ENCODE measurements at regions not wholly inside any gene's neighbourhood (a gene's known extent, or its start where the extent isn't known, plus 50 kb on each side); places are given as distances from the start of the nearest gene placed in this dataset.

GRCh38 chr2:155203178-155203577, 504.7 kb downstream of the KCNJ3 start:
- Histone ChIP-seq H4K91ac (ENCODE audit: low read depth, low read length, poor library complexity) (no peak overlapping the region), H3K9ac (ENCODE audit: low read depth, low read length, poor library complexity) (no peak overlapping the region), H2BK12ac (ENCODE audit: low read length) (no peak overlapping the region), H3K27me3 (ENCODE audit: control insufficient read depth in 3 of 3, insufficient read depth in 3 of 3, low read depth in 1 of 3, low read length in 3 of 3) (no peaks in the 10 kb centered on the region), H2BK5ac (ENCODE audit: low read length) (no peak overlapping the region), H3K4ac (ENCODE audit: low read length) (no peak overlapping the region), H3K14ac (ENCODE audit: low read length) (no peak overlapping the region), H3K36me3 (replicated peaks in 1 of 2; ENCODE audit: control insufficient read depth in 2 of 2, insufficient read depth in 2 of 2, low read length in 2 of 2) (no peaks in the 10 kb centered on the region), H3K27ac (replicated peaks; ENCODE audit: low read length) (no peak overlapping the region), H2AFZ (ENCODE audit: low read length) (no peak overlapping the region), H3K4me3 (ENCODE audit: low read length in 2 of 2) (no peak overlapping the region), H3K4me1 (ENCODE audit: control insufficient read depth in 2 of 2, insufficient read depth in 1 of 2, low read depth in 1 of 2, low read length in 2 of 2) (no peaks in the 10 kb centered on the region), H2AK5ac (ENCODE audit: low read depth, low read length) (no peak overlapping the region), H4K8ac (ENCODE audit: low read depth, low read length) (no peak overlapping the region), H3K9me3 (replicated peaks in 1 of 2; ENCODE audit: control insufficient read depth in 2 of 2, insufficient read depth in 1 of 2, low read depth in 1 of 2, low read length in 2 of 2) (no peaks in the 10 kb centered on the region), H3K4me2 (ENCODE audit: insufficient read depth, low read length, poor library complexity, severe bottlenecking) (no peak overlapping the region), H2BK120ac (ENCODE audit: low read depth, low read length) (no peak overlapping the region), H3K18ac (ENCODE audit: low read length) (no peak overlapping the region), H2BK15ac (ENCODE audit: low read length) (no peak overlapping the region), H3K23ac (ENCODE audit: low read depth, low read length, poor library complexity) (no peak overlapping the region), H3K79me1 (ENCODE audit: low read depth, low read length) (no peaks in the 10 kb centered on the region)
- DNase-seq (ENCODE audit: low spot score): no peak
- WGBS, 2 donors (ENCODE audit: extremely low coverage in 2 of 2, insufficient read length in 2 of 2, insufficient replicate concordance in 1 of 2): no CpG with 5 or more reads among the region's 1 CpG

GRCh38 chr2:155200753-155201152, 502.3 kb downstream of the KCNJ3 start:
- Histone ChIP-seq H2BK5ac (ENCODE audit: low read length) (no peak overlapping the region), H2BK15ac (ENCODE audit: low read length) (no peak overlapping the region)
- DNase-seq (ENCODE audit: low spot score): no peak

GRCh38 chr2:155190342-155190741, 491.8 kb downstream of the KCNJ3 start:
- no peak overlapping the region for H3K14ac ChIP-seq (ENCODE audit: low read length)
- peaks cover 0 to 3% of the 10 kb centered on the region in 2 donors for H3K9me3 ChIP-seq (replicated peaks in 1 of 2; ENCODE audit: control insufficient read depth in 2 of 2, insufficient read depth in 1 of 2, low read depth in 1 of 2, low read length in 2 of 2)
- no peak overlapping the region for H4K8ac ChIP-seq (ENCODE audit: low read depth, low read length)
- H3K9ac ChIP-seq (ENCODE audit: low read depth, low read length, poor library complexity): no peak overlapping the region
- no peak overlapping the region for H3K4me2 ChIP-seq (ENCODE audit: insufficient read depth, low read length, poor library complexity, severe bottlenecking)
- no peak overlapping the region for H2AK5ac ChIP-seq (ENCODE audit: low read depth, low read length)
- no peak overlapping the region for H2AFZ ChIP-seq (ENCODE audit: low read length)
- no peak overlapping the region for H2BK12ac ChIP-seq (ENCODE audit: low read length)
- H3K4me1 ChIP-seq (ENCODE audit: control insufficient read depth in 2 of 2, insufficient read depth in 1 of 2, low read depth in 1 of 2, low read length in 2 of 2): no peaks in the 10 kb centered on the region
- no peaks in the 10 kb centered on the region for H3K36me3 ChIP-seq (replicated peaks in 1 of 2; ENCODE audit: control insufficient read depth in 2 of 2, insufficient read depth in 2 of 2, low read length in 2 of 2)
- no peaks in the 10 kb centered on the region for H3K79me1 ChIP-seq (ENCODE audit: low read depth, low read length)
- no peak overlapping the region for H2BK5ac ChIP-seq (ENCODE audit: low read length)
- H2BK15ac ChIP-seq (ENCODE audit: low read length): no peak overlapping the region
- no peak overlapping the region for H3K4me3 ChIP-seq (ENCODE audit: low read length in 2 of 2)
- H2BK120ac ChIP-seq (ENCODE audit: low read depth, low read length): no peak overlapping the region
- H3K4ac ChIP-seq (ENCODE audit: low read length): no peak overlapping the region
- no peak for DNase-seq (ENCODE audit: low spot score)
- no peak overlapping the region for H4K91ac ChIP-seq (ENCODE audit: low read depth, low read length, poor library complexity)
- no peaks in the 10 kb centered on the region for H3K27me3 ChIP-seq (ENCODE audit: control insufficient read depth in 3 of 3, insufficient read depth in 3 of 3, low read depth in 1 of 3, low read length in 3 of 3)
- H3K23ac ChIP-seq (ENCODE audit: low read depth, low read length, poor library complexity): no peak overlapping the region
- H3K18ac ChIP-seq (ENCODE audit: low read length): no peak overlapping the region
- H3K27ac ChIP-seq (replicated peaks; ENCODE audit: low read length): no peak overlapping the region

More at GRCh38 chr2:155200753-155201152, 502.3 kb downstream of the KCNJ3 start:
- H2AK5ac ChIP-seq (ENCODE audit: low read depth, low read length): no peak overlapping the region
- H3K23ac ChIP-seq (ENCODE audit: low read depth, low read length, poor library complexity): no peak overlapping the region
- no peak overlapping the region for H4K8ac ChIP-seq (ENCODE audit: low read depth, low read length)
- H3K4ac ChIP-seq (ENCODE audit: low read length): no peak overlapping the region
- no peak overlapping the region for H3K4me3 ChIP-seq (ENCODE audit: low read length in 2 of 2)
- H3K9me3 ChIP-seq (replicated peaks in 1 of 2; ENCODE audit: control insufficient read depth in 2 of 2, insufficient read depth in 1 of 2, low read depth in 1 of 2, low read length in 2 of 2): no peaks in the 10 kb centered on the region
- no peak overlapping the region for H3K27ac ChIP-seq (replicated peaks; ENCODE audit: low read length)
- no peaks in the 10 kb centered on the region for H3K4me1 ChIP-seq (ENCODE audit: control insufficient read depth in 2 of 2, insufficient read depth in 1 of 2, low read depth in 1 of 2, low read length in 2 of 2)
- no peak overlapping the region for H2BK120ac ChIP-seq (ENCODE audit: low read depth, low read length)
- no peak overlapping the region for H4K91ac ChIP-seq (ENCODE audit: low read depth, low read length, poor library complexity)
- H3K14ac ChIP-seq (ENCODE audit: low read length): no peak overlapping the region
- H3K9ac ChIP-seq (ENCODE audit: low read depth, low read length, poor library complexity): no peak overlapping the region
- H3K4me2 ChIP-seq (ENCODE audit: insufficient read depth, low read length, poor library complexity, severe bottlenecking): no peak overlapping the region
- no peaks in the 10 kb centered on the region for H3K79me1 ChIP-seq (ENCODE audit: low read depth, low read length)
- no peaks in the 10 kb centered on the region for H3K36me3 ChIP-seq (replicated peaks in 1 of 2; ENCODE audit: control insufficient read depth in 2 of 2, insufficient read depth in 2 of 2, low read length in 2 of 2)
- H3K18ac ChIP-seq (ENCODE audit: low read length): no peak overlapping the region
- no peaks in the 10 kb centered on the region for H3K27me3 ChIP-seq (ENCODE audit: control insufficient read depth in 3 of 3, insufficient read depth in 3 of 3, low read depth in 1 of 3, low read length in 3 of 3)
- H2AFZ ChIP-seq (ENCODE audit: low read length): no peak overlapping the region
- no peak overlapping the region for H2BK12ac ChIP-seq (ENCODE audit: low read length)

GRCh38 chr2:155178921-155179320, 480.4 kb downstream of the KCNJ3 start:
- H4K8ac ChIP-seq (ENCODE audit: low read depth, low read length): no peak overlapping the region
- H2BK15ac ChIP-seq (ENCODE audit: low read length): no peak overlapping the region
- no peak overlapping the region for H2BK5ac ChIP-seq (ENCODE audit: low read length)
- WGBS, 2 donors (ENCODE audit: extremely low coverage in 2 of 2, insufficient read length in 2 of 2, insufficient replicate concordance in 1 of 2): no CpG with 5 or more reads among the region's 3 CpGs
- no peak overlapping the region for H3K4ac ChIP-seq (ENCODE audit: low read length)
- no peak overlapping the region for H3K18ac ChIP-seq (ENCODE audit: low read length)
- H2AK5ac ChIP-seq (ENCODE audit: low read depth, low read length): no peak overlapping the region
- H4K91ac ChIP-seq (ENCODE audit: low read depth, low read length, poor library complexity): no peak overlapping the region
- H3K27me3 ChIP-seq (ENCODE audit: control insufficient read depth in 3 of 3, insufficient read depth in 3 of 3, low read depth in 1 of 3, low read length in 3 of 3): no peaks in the 10 kb centered on the region
- no peaks in the 10 kb centered on the region for H3K36me3 ChIP-seq (replicated peaks in 1 of 2; ENCODE audit: control insufficient read depth in 2 of 2, insufficient read depth in 2 of 2, low read length in 2 of 2)
- H3K4me2 ChIP-seq (ENCODE audit: insufficient read depth, low read length, poor library complexity, severe bottlenecking): no peak overlapping the region
- H2AFZ ChIP-seq (ENCODE audit: low read length): no peak overlapping the region
- H3K9ac ChIP-seq (ENCODE audit: low read depth, low read length, poor library complexity): no peak overlapping the region
- no peak overlapping the region for H3K23ac ChIP-seq (ENCODE audit: low read depth, low read length, poor library complexity)
- no peak overlapping the region for H2BK120ac ChIP-seq (ENCODE audit: low read depth, low read length)
- no peaks in the 10 kb centered on the region for H3K79me1 ChIP-seq (ENCODE audit: low read depth, low read length)
- DNase-seq (ENCODE audit: low spot score): no peak
- no peak overlapping the region for H2BK12ac ChIP-seq (ENCODE audit: low read length)
- no peak overlapping the region for H3K27ac ChIP-seq (replicated peaks; ENCODE audit: low read length)
- no peaks in the 10 kb centered on the region for H3K9me3 ChIP-seq (replicated peaks in 1 of 2; ENCODE audit: control insufficient read depth in 2 of 2, insufficient read depth in 1 of 2, low read depth in 1 of 2, low read length in 2 of 2)
- no peak overlapping the region for H3K14ac ChIP-seq (ENCODE audit: low read length)
- H3K4me1 ChIP-seq (ENCODE audit: control insufficient read depth in 2 of 2, insufficient read depth in 1 of 2, low read depth in 1 of 2, low read length in 2 of 2): peaks cover 0 to 3% of the 10 kb centered on the region in 2 donors
- no peak overlapping the region for H3K4me3 ChIP-seq (ENCODE audit: low read length in 2 of 2)

Data from neuronal stem cell (in vitro differentiated cells).